Fibroblast of the aortic adventitia (primary cell): ENCODE measurements at regions not wholly inside any gene's neighbourhood (a gene's known extent, or its start where the extent isn't known, plus 50 kb on each side); places are given as distances from the start of the nearest gene placed in this dataset.

Source experiments
- DNase-seq: peaks from one replicate; pipeline ENCODE4 v3.0.0-alpha.2; 2010; ENCODE audit warnings: low read depth
- H3K4me3 ChIP-seq: 2 replicates; pipeline ENCODE4 v1.5.1; 2011; ENCODE audit warnings: low read depth, mild to moderate bottlenecking, control low read depth, low read length, moderate library complexity
- CTCF ChIP-seq: IDR thresholded peaks from 2 replicates; pipeline ENCODE4 v1.5.1; 2011; ENCODE audit warnings: mild to moderate bottlenecking, low read length, control low read depth, inconsistent platforms; ENCODE audit not compliant: insufficient read depth

- no peak for TF ChIP-seq CTCF
- DNase-seq, result no peak
- H3K4me3 ChIP-seq, result no peak overlapping the region
Observed at GRCh38 chr5:2376486-2376885, 375.0 kb downstream of the IRX2 start.

GRCh38 chr5:2375757-2376250 lies 375.7 kb downstream of the IRX2 start:
- no peak for TF ChIP-seq CTCF
- H3K4me3 ChIP-seq, result no peak overlapping the region
- DNase-seq, result no peak

- H3K4me3 ChIP-seq, result no peak overlapping the region
- no peak for DNase-seq
- TF ChIP-seq CTCF, result no peak
Observed at GRCh38 chr5:2375291-2375690, 376.2 kb downstream of the IRX2 start.

GRCh38 chr5:2374703-2375102 lies 376.8 kb downstream of the IRX2 start:
- DNase-seq, result no peak
- no peak overlapping the region for H3K4me3 ChIP-seq
- TF ChIP-seq CTCF, result no peak

- no peak for DNase-seq
- TF ChIP-seq CTCF, result no peak
- H3K4me3 ChIP-seq, result no peak overlapping the region
Observed at GRCh38 chr5:2373631-2374030, 377.8 kb downstream of the IRX2 start.

- TF ChIP-seq CTCF, result no peak
- no peak for DNase-seq
- H3K4me3 ChIP-seq, result no peak overlapping the region
Observed at GRCh38 chr5:2371419-2371710, 380.1 kb downstream of the IRX2 start.

- H3K4me3 ChIP-seq, result no peak overlapping the region
- TF ChIP-seq CTCF, result no peak
Observed at GRCh38 chr5:2370626-2371418, 380.7 kb downstream of the IRX2 start.

More at GRCh38 chr5:2370626-2371418, 380.7 kb downstream of the IRX2 start:
- no peak for DNase-seq
